ENCODE measurements at regions not wholly inside any gene's neighbourhood (a gene's known extent, or its start where the extent isn't known, plus 50 kb on each side); places are given as distances from the start of the nearest gene placed in this dataset.
"Not testable (repeated sequence)": the region's sequence is repeated elsewhere in the genome, so short reads cannot be mapped to it uniquely, and the experiment has no call there.

DNA sequence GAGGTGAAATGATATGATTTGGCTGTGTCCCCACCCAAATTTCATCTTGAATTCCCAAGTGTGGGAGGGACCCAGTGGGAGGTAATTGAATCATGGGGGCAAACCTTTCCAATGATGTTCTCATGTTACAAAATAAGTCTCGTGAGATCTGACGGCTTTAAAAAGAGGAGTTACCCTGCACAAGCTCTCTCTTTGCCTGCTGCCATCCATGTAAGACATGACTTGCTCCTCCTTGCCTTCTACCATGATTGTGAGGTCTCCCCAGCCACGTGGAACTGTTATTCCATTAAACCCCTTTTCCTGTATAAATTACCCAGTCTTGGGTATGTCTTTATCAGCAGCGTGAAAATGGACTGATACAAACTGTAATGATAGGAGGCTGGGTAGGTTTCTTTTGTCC is 145.1 kb downstream of the AKR1D1 start:
- DNase-seq = not testable (repeated sequence)

DNA sequence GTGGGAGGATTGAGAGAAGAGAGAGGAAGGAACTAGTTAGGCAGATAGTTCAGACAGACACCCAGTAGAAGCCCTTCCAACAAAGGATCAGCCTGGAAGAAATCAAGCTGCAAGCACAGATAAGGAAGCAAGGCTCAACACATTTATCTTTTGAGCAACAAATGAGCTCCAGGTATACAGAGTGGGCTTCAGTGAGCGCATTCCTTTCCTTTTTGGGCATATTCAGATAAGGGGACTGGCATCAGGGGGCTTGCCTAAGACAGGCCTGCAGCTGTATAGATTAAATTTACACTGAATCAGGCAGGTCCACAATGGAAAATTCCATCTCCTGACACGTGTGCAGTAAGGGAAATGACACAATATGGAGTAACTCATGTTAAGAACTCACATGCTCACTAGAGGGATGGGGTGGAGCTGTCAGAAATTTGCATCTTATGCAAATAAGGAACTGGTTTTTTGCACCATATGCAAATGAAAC is 147.2 kb downstream of the AKR1D1 start:
- no peak for DNase-seq

DNA sequence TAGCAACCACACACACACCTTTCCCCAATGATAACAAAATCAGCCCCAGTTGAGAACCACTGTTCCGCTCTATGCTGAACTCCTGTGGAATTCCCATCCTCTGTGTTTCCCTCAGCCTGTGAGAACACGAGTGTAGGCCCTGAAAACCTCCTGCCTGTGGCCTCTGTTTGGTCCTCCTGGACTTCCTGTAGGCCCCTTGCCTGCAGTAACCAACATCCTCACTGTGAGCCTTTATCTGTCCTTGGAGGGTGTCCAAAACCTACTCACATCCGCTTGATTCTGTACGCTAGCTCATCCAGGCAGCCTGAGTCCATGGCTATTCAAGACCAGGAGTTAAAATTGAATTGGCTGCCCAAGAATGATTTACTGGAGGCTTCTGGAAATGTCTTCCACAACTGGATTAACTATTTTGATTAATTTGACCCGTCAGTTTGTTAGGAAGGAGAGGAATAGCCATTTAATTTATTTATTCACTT is 149.8 kb downstream of the AKR1D1 start:
- no peak for DNase-seq

DNA sequence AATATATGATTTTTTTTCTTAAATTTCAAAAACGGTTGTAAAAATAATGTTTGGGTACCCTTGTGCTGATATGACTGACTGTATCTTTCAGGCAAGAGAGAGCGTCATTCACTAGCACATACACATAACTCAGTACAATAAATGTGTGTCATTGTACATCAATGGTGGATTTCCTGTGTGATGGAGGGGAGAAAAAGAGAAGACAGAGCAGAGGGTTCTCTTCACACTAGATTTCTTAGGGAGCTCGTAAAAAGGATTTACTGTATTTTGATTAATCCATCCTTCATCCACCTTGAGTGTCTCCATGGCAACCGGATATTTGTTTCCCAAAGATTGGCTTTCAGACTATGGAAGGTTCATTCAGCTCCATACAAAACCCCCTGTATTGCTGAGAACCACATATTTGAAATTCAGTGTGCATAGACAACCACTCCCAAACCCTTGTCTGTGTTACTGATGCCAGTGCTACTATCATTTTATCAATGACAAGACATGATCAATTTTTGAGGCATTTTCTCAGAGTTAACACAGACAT is 150.6 kb downstream of the AKR1D1 start:
- DNase-seq = no peak

DNA sequence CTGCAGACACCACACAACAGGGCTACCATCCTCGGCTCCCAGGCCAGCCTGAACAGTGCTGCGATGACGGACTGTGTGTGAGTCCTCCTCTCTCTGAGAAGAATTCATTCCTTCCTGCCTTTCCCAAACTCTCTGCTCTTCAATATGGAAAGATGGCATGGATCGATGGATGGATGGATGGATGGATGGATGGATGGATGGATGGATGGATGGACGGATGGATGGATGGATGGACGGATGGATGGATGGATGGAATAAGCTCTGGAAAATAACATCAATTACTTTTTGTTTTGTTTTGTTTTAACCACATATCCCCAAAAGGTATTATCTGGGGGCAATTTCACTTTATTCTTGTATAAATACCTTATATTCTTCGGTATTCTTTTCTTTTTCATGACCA is 151.9 kb downstream of the AKR1D1 start:
- DNase-seq = no peak

DNA sequence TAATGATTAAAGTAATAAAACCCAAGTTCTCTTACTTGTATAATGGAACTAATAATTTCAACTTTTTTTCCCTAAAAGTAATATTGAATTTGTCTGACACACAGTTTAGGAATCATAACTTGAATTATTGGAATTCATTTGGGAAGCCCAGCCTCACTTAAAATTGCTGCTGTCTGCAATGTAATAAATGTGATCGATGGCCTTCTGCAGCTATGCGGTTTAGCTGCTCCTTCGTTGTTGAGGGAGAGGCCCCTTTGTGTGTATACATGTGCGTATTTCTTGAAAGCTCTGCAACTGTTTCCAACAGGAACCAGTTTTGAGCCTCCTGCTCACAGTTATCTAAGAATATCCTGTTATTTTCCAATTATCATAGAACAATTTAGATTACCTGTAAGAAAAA is 152.5 kb downstream of the AKR1D1 start:
- DNase-seq = no peak

DNA sequence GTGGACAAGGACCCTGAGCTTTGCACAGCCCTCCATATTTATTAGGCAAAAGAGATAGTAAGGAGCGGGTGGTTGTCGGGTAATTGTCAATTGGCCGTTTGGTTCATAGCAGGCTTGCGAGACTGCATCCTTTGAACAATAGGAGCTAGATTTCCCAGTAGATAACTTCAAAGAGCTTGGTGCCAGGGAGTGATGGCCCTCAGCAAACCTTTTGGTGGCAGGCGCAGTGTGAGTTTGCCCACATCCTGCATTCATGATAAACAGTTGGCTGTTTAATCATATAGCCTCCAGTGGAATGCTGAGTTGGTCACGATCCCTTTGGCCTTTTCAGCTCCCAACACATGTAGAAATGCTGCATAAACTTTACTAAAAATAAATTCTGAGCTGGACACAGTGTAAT is 156.9 kb downstream of the AKR1D1 start:
- DNase-seq = no peak

DNA sequence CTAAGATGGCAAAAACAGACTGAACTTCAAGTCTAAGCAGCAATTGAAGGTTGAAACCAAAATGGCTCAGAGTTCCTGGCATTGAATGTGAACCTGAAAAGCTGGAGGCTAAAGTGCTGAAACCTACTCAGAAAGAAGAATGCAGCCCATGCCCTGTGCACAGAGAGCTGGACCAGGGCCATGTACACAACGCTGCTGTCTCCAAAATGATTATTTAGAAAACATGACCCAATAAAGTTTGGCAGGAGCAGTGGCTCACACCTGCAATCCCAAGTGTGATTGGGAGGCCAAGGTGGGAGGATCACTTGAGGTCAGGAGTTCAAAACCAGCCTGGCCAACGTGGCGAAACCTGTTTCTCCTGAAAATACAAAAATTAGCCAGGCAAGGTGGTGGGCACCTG is 158.9 kb downstream of the AKR1D1 start:
- no peak for DNase-seq

DNA sequence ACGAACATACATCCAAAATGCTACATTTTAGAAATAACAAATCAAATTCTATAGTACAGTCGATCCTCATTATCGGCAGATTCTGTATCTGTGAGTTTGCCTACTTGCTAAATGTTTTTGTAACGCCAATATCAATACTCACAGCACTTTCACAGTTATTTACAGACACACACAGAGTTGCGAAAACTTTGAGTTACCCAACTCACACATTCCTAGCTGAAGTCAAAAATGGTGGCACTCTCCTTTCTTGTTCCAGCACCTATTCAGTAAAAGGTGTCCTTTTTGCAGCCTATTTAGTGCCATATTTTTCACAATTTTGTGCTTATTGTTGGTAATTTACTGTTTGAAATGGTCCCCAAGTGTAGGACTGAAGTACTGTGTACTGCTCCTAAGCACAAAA is 161.7 kb downstream of the AKR1D1 start:
- no peak for DNase-seq

DNA sequence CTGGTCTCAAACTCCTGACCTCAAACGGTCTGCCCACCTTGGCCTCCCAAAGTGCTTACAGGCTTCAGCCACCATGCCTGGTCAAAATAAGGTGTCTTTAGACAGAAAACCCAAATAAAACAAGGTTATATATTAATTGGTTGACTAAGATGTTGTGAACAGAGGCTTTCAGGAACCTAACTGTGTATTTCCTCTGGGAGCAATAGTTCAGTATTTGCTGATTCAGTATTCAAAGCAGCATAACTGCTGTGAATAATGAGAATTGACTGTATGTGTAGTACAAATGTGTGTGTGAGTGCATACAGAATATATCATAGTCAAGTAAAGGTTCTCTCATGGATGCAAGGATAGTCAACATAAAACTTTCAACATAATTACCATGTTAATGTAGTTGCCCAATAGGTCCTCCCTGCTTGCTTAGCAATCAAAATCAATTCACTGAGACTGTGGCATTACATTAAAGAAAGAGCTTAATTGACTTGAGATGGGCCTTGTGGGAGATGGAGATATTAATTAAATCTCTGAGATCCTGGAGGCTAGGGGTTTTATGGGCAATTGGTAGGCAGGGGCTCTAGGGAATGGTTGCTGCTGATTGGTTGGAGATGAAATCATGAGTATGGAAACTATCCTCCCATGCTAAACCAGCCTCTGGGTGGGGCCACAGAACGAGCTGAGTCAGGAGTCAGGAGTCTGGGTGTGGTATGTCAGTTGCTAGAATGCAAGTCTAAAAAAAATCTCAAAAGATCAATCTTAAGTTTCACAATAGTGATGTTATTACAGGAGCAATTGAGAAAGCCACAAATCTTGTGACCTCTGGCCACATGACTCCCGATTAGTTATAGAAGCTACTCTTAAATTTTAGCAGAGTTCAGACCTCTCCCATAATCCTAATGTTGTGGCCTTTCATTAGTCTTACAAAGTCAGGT is 162.7 kb downstream of the AKR1D1 start:
- no peak for DNase-seq

DNA sequence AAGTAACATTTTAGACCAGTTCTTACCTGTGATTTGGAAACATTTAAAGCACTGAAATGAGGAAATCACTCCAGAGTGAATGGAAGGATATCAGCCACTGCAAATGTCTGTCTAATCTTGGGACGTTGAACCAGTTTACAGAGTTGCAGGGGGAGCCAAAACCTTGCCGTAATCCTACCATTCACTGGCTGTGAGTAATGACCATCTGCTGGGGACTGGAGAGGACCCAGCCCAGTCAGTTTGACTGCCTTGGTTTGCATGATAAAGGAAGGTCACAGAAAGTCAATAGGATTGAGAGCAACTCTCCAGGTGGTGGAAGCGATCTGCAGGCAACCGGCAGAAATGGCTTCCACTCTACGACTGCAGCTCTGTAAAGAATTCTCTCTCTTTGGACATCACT is 167.2 kb downstream of the AKR1D1 start:
- no peak for DNase-seq

DNA sequence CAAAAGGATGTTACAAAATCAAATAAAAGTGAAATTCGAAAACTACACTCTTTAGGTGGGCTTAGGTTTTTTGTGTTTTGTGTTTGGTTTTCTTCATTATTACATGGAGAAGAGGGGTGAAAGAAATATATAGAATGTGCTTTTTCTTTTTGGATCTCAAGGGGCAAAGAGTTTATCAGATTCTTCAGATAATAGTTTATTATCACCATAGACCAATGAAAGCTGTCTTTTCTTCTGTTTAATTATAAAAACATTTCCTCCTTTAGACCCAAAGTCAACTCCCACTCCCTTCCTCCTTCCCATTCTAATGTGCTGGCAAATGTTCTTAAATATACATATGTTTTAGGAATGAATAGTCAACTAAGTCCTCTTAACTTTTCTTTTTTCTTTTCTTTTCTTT is 167.6 kb downstream of the AKR1D1 start:
- DNase-seq = no peak

DNA sequence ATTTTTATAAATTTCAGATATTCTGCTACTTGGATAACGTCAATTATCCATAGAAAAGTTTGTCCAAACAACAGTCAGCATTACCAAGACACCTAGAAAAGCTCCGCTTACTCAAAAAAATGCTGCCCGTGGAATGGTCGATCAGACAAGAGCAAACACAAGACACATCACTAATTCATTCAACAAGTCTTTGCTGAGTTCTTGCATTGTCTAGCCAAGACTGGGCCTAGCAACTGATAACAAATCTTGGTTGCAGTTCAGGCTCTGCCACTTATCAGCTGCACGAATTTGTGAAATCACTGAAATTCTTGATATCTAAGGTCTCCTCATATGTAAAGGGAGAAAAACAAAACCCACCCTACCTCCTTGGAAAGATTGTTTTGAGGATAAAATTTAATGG is 168.3 kb downstream of the AKR1D1 start:
- DNase-seq = no peak

DNA sequence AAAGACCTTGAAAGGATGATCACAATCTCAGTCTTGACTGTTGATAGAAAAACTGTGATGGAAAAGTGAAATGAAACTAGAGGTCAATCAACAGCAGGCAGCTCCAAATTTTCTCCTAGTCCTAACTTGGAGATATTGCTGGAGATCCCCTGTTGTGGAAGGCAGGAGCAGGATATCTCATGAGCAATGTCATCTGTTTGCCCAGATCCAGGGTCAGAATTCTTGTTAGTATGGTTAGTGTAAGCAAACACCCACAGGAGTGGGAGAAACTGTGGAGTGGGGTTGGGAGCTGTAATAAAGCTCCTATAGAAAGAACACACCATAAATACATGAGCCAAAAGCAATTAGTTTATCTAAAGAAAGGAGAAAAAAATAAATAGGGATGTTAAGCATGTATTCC is 169.0 kb downstream of the AKR1D1 start:
- DNase-seq = no peak

DNA sequence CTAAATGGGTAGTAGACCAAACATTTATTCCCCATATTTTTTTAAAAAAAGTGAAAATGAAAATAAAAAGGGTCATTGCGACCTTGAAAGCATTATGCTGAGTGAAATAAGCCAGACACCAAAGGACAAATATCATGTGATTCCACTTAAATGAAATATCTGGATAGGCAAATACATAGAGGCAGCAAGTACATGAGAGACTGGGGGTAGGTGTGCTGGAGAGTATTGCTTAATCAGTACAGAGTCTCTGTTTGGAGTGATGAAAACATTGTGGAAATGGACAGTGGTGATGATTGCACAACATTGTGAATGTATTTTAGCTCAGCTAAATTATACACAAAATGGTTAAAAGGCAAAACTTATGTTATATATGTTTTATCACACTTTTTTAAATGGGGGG is 169.4 kb downstream of the AKR1D1 start:
- no peak for DNase-seq

DNA sequence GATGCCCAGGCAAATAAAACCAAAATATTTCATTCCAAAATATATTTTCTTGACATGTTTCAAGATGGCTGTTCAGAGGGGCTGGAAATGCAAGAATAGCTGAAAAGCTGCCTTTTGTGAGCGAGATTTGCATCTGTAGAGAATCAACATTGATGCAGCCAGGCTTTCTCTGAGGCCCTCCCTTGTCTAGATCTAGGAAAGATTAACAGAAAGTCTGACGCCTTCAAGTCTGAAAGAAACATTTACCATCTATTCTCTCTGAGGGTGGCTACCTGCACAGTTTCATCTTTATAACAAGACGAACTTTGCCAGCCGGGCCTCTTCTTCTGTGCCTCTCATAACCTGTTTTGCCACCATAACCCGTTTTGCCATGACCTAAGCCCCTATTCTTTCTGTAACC is 170.2 kb downstream of the AKR1D1 start:
- no peak for DNase-seq

DNA sequence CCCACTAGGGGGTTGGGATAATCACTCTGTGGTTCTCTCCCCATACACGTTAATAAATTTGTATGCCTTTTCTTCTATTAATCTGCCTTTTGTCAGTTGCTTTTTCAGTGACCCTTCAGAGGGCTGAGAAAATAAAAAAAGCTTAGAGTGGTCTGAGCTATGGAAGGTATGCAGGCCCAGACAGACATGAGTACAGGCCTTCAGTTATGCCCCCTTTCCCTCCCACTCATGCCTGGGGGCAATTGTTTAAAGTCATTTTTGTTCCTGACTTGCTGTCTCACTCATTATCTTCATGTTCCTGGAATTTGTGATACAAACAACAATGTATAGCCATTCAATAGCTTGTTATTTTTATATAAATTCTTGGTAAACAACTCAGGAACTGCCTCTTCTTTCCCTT is 170.8 kb downstream of the AKR1D1 start:
- no peak for DNase-seq

DNA sequence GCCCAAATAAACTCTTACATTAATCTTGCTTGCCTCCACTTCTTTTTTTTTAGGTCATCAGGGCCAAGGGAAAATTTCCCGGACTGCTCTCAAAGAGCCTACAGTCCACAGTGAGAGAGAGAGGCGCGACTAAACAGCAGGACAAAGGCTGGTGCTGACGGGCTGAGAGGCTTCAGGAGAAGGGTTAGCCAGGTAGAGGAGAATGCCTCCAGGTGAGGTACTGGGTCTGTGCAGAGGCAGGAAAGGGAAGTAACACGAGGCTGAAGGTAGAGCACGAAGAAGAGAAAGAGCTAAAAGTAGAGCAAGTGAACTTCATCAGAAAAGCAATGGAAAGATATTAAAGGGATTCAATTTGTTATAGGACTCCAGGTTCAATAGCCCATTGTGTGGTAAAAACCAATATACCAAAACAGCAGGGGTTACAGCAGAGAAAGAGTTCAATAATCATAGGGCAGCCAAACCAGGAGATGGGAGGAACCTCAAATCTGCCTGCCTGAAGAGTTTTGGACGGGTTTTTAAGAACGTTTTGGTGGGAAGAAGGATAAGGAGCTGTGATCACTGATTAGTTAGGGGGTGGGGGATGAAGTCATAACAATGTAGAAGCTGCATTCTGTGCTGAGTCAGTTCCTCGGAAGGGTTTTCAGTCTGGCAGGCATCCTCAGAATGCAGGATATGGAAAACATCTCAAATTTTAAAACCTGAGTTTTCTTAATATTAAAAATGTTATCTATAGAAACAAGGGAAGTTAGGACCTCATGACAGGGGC is 171.5 kb downstream of the AKR1D1 start:
- DNase-seq = no peak

DNA sequence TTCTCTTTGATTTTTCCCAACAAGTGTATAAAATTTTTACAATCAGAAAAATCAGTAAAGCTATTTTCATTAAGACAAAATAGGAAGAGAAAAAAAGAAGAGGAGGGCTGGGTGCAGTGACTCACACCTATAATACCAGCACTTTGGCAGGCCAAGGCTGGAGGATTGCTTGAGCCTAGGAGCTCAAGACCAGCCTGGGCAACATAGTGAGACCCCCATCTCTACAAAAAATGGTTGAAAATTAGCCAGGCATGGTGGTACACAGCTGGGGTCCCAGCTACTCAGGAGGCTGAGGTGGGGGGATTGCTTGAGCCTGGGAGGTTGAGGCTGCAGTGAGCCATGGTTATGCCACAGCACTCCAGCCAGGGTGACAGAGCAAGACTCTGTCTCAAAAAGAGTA is 172.3 kb downstream of the AKR1D1 start:
- no peak for DNase-seq

DNA sequence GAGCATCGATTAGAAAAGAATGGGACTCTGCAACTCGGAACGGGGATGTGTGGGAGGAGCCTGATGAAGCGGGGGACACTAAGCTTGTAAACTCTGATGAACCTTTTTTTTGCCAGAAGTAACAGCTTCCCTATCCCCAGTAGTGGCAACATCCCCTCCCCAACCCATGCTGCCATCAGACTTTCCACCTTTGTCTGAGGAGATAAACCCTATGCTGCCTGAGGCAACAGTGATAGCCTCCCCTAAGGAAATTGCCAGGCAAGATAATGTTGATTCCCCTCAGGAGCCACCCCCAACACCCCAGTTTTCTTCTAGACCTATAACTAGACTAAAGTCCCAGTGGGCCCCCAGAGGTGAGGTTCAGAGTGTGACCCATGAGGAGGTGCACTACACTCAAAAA is 173.7 kb downstream of the AKR1D1 start:
- DNase-seq = no peak

DNA sequence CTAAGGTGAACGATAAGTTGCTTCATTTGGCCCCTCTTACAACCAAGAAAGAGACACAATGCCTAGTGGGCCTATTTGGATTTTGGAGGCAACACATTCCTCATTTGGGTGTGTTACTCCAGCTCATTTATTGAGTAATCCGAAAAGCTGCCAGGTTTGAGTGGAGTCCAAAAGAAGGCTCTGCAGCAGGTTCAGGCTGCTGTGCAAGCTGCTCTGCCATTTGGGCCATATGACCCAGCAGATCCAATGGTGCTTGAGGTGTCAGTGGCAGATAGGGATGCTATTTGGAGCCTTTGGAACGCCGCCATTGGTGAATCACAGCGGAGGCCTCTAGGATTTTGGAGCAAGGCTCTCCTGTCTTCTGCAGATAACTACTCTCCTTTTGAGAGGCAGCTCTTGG is 176.4 kb downstream of the AKR1D1 start:
- DNase-seq = not testable (repeated sequence)

DNA sequence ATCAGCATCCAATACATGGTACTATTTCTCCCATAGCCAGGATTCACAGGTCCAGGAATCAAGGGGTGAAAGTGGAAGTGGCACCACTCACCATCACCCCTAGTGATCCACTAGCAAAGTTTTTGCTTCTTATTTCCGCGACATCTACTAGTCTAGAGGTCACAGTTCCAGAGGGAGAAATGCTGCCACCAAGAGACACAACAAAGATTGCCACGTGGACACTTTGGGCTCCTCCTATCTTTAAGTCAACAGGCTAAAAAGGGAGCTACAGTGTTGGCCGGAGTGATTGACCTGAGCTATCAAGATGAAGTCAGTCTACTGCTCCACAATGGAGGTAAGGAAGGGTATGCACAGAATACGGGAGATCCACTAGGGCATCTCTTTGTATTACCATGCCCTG is 178.2 kb downstream of the AKR1D1 start:
- no peak for DNase-seq

DNA sequence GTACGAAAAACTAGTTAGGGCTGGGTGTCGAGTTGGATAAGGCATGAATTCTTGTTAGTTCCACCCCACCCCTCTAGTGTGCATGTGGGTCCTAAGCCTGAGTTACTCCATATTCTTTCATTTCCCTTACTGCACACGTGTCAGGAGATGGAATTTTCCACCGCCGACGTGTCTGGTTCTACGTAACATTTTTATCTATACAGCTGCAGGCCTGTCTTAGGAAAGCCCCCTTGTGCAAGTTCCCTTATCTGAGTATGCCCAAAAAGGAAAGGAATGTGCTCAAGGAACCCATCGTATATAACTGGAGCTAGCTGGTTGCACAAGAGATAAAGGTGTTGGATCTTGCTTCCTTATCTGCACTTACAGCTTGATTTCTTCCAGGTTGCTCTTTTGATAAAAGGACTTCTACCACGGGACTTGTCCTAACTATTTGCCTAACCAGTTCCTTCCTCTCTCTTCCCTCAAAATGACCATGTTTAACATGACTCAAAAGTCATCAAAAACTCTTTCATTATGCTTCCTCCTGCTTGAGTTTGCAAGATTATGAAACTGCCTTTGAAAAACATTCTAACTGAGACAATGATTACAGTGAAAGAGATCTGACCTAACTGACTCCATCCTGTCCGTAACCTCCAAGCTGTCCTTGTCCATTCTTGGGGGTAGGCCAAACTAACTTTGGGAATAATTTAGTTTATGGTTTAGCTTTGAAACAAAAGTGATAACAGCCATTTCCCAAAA is 181.4 kb downstream of the AKR1D1 start:
- no peak for DNase-seq
